LNCaP clone FGC (cell line): ENCODE measurements at regions not wholly inside any gene's neighbourhood (a gene's known extent, or its start where the extent isn't known, plus 50 kb on each side); places are given as distances from the start of the nearest gene placed in this dataset.
"Not testable (repeated sequence)": the region's sequence is repeated elsewhere in the genome, so short reads cannot be mapped to it uniquely, and the experiment has no call there.

Experiments
- DNase-seq: peaks from one replicate; pipeline ENCODE4 v3.0.0-alpha.2; 2011; ENCODE audit warnings: low read depth
- H3K4me3 ChIP-seq: 2 replicates; pipeline ENCODE4 v1.5.1; 2011; ENCODE audit warnings: mild to moderate bottlenecking, low read depth, low read length, control low read depth
- CTCF ChIP-seq: IDR thresholded peaks from 2 replicates; pipeline ENCODE4 v1.5.1; 2012; ENCODE audit warnings: mild to moderate bottlenecking; ENCODE audit not compliant: control insufficient read depth, insufficient read depth; ENCODE audit errors: extremely low read depth

- no peak for TF ChIP-seq CTCF
- H3K4me3 ChIP-seq = no peak overlapping the region
- DNase-seq = no peak
These were observed 60.8 kb upstream of the KRAS start for GRCh38 chr12:25311506-25311905.

- H3K4me3 ChIP-seq, DNase-seq: not testable (repeated sequence)
These were observed 59.3 kb upstream of the KRAS start for GRCh38 chr12:25310071-25310470.

- no peak overlapping the region for H3K4me3 ChIP-seq
- TF ChIP-seq CTCF = no peak
- no peak for DNase-seq
These were observed 58.0 kb upstream of the KRAS start for GRCh38 chr12:25308756-25309155.

GRCh38 chr12:25307818-25308217, 57.1 kb upstream of the KRAS start:
- DNase-seq = no peak
- H3K4me3 ChIP-seq = no peak overlapping the region
- TF ChIP-seq CTCF = no peak

- no peak overlapping the region for H3K4me3 ChIP-seq
- DNase-seq = no peak
- TF ChIP-seq CTCF = no peak
These were observed 51.1 kb upstream of the KRAS start for GRCh38 chr12:25301798-25302197.
